Immature natural killer cell (primary cell): ENCODE measurements at regions not wholly inside any gene's neighbourhood (a gene's known extent, or its start where the extent isn't known, plus 50 kb on each side); places are given as distances from the start of the nearest gene placed in this dataset.

Source experiments
- DNase-seq, 3 donors: peaks; one replicate each; pipeline ENCODE4 v3.0.0; 2022; ENCODE audit warnings: mixed read lengths in 1 of 3
- H3K27ac Mint-ChIP-seq, 6 donors: one replicate each; pipeline ENCODE4 v1.8.0; 2020; ENCODE audit warnings: mixed read lengths in 6 of 6, mild to moderate bottlenecking in 5 of 6, inconsistent platforms in 4 of 6, moderate library complexity in 3 of 6
- H3K27me3 Mint-ChIP-seq, 3 donors: one replicate each; pipeline ENCODE4 v1.8.0; 2020 to 2021; ENCODE audit warnings: low read depth in 3 of 3, mild to moderate bottlenecking in 3 of 3, mixed read lengths in 3 of 3, moderate library complexity in 3 of 3, inconsistent platforms in 1 of 3
- H3K36me3 Mint-ChIP-seq, 3 donors: one replicate each; pipeline ENCODE4 v1.8.0; 2020; ENCODE audit warnings: mixed read lengths in 3 of 3, inconsistent platforms in 2 of 3, mild to moderate bottlenecking in 2 of 3
- H3K4me1 Mint-ChIP-seq, 2 donors: one replicate each; pipeline ENCODE4 v1.8.0; 2020; ENCODE audit warnings: inconsistent platforms in 2 of 2, mild to moderate bottlenecking in 2 of 2, mixed read lengths in 2 of 2, moderate library complexity in 1 of 2
- H3K4me3 Mint-ChIP-seq, 5 donors: one replicate each; pipeline ENCODE4 v1.8.0; 2020; ENCODE audit warnings: mild to moderate bottlenecking in 5 of 5, mixed read lengths in 5 of 5, inconsistent platforms in 3 of 5, moderate library complexity in 3 of 5
- H3K9me3 Mint-ChIP-seq, 6 donors: one replicate each; pipeline ENCODE4 v1.8.0; 2020; ENCODE audit warnings: mild to moderate bottlenecking in 6 of 6, mixed read lengths in 6 of 6, inconsistent platforms in 4 of 6, moderate library complexity in 3 of 6

DNA sequence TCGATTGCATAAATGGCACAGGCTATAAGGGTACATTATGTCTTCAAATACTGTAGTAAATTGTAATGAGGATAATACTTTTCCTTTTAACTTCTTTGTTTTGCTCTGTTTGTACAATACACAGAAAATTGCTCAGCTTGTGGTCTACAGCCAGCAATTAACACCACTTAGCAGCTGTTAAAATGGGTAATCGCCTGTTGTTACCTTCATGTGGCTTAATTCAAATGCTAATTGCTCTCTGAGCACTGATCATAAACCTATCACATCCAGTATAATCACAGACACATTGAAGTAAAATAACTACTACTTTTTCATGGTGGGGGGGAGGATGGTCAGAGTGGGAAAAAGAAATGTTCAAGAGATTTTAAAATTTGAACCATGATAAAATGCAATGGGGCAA is 1164.1 kb upstream of the CNTN5 start:
- DNase-seq, result no peak
- H3K4me3 Mint-ChIP-seq, result no peak overlapping the region
- no peak overlapping the region for H3K27ac Mint-ChIP-seq
- H3K27me3 Mint-ChIP-seq, result no peaks in the 10 kb centered on the region
- H3K4me1 Mint-ChIP-seq, result no peaks in the 10 kb centered on the region
- peaks cover 3 to 59% (median 28%) of the 10 kb centered on the region in 6 donors for H3K9me3 Mint-ChIP-seq
- H3K36me3 Mint-ChIP-seq, result peaks cover 0 to 6% (median 0%) of the 10 kb centered on the region in 3 donors

DNA sequence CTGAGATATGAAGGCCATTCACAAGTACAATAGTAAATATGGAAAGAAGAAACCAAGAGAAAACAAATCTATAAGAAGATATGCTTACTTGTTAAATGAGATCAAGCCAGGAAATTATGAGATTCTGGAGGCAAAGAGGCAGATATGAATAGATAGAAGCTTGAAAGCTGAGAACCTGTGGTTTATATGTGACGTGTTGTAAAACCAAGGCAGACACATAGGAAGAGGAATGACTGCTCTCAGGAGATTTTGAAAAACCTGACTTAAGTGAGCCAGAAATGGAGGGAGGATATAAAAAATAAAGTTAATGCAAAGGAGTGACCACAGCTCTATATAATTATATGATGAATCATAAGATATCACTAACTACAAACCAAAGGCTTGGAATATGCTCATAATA is 1160.5 kb upstream of the CNTN5 start:
- H3K27ac Mint-ChIP-seq, result no peak overlapping the region
- no peaks in the 10 kb centered on the region for H3K4me1 Mint-ChIP-seq
- H3K27me3 Mint-ChIP-seq, result no peaks in the 10 kb centered on the region
- H3K4me3 Mint-ChIP-seq, result no peak overlapping the region
- H3K36me3 Mint-ChIP-seq, result peaks cover 0 to 4% (median 0%) of the 10 kb centered on the region in 3 donors
- H3K9me3 Mint-ChIP-seq, result peaks cover 11 to 73% (median 26%) of the 10 kb centered on the region in 6 donors
- no peak for DNase-seq

DNA sequence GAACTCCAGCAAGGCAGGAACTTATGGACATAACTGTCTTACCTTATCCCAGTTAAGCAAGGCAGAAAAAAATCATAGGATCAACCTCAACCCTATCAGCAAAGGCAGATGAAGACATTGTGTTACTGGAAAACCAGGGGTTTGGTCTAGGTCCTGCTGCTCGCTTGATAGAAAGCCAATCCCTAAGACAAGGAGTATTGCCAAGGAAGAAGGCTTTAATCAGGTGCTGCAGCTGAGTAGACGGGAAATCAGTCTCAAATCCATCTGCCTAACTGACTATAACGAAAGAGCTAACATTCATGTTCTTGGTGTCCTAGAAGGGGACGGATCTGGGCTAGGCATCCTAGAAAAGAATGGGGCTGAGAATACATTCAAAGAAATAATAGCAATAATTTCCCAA is 1158.7 kb upstream of the CNTN5 start:
- Mint-ChIP-seq H3K27me3 (no peaks in the 10 kb centered on the region), H3K4me1 (no peaks in the 10 kb centered on the region), H3K4me3 (no peak overlapping the region), H3K27ac (no peak overlapping the region), H3K9me3 (peaks cover 11 to 66% (median 23%) of the 10 kb centered on the region in 6 donors), H3K36me3 (peaks cover 0 to 4% (median 0%) of the 10 kb centered on the region in 3 donors)
- no peak for DNase-seq

DNA sequence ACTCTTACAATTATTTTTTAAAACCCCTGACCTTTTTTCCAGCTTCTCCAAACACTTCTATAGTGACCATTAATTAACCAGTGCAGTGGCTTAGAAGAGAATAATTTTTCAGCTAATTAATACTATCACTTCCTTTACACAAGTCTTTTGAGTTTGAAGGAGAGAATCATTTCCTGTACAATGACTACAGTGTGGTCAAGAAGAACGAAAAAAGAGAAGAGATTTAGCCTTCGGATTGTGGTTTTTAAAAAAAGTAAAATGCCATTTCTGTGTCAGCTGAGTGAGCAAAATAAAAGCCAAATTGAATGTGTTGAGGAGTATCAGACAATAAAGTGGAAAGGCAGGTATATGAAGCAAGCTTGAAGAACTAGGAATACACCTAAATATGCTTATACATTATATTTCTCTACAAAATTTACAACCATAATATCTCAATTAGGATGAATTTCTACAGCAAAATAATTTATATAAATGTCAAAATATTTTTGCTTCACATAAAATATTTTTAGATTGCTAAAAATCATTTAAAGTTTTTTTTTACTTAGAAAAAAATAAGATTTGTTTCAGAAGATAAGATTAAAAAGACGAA is 1155.2 kb upstream of the CNTN5 start:
- Mint-ChIP-seq H3K27me3 (no peaks in the 10 kb centered on the region), H3K27ac (no peak overlapping the region), H3K9me3 (peaks cover 13 to 83% (median 25%) of the 10 kb centered on the region in 6 donors), H3K4me1 (no peaks in the 10 kb centered on the region), H3K36me3 (no peaks in the 10 kb centered on the region), H3K4me3 (no peak overlapping the region)
- DNase-seq, result no peak

DNA sequence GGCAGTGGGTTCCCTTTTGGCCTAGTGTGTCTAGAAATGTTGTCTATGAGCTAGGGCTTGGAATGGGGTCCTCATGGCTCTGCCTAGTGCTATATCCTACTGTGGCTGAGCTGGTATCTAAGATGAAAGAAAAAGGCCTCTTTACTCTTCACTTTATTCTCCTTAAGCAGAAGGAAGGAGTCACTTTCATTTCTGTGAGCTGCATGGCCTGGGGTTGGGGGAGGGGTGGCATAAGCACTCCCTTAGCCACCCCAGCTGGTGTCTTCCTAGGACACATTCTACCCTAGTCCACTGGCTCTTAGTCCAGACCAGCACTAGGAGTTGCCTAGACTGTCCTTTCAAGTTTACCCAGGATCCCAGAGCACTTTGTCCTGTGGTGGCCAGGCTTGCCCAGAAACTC is 1148.9 kb upstream of the CNTN5 start:
- Mint-ChIP-seq H3K36me3 (peaks cover 0 to 3% (median 0%) of the 10 kb centered on the region in 3 donors), H3K4me3 (no peak overlapping the region), H3K27me3 (peaks cover 0 to 2% (median 1%) of the 10 kb centered on the region in 3 donors), H3K4me1 (no peaks in the 10 kb centered on the region), H3K27ac (no peak overlapping the region), H3K9me3 (peaks cover 8 to 61% (median 28%) of the 10 kb centered on the region in 6 donors)
- no peak for DNase-seq

DNA sequence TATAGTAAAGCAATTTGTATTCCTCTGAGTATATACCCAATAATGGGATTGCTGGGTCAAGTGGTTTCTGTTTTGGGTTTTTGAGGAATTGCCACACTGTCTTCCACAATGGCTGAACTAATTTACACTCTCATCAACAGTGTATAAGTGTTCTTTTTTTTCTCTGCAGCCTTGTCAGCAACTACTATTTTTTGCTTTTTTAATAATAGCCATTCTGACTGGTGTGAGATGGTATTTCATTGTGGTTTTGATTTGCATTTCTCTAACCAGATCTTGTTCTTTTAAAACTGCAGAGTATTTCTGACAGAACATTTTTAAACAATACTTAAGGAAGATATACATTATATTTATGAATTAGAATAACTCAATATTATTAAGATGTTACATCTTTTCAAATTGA is 1140.5 kb upstream of the CNTN5 start:
- Mint-ChIP-seq H3K9me3 (peaks cover 8 to 52% (median 37%) of the 10 kb centered on the region in 6 donors), H3K27ac (no peak overlapping the region), H3K36me3 (no peaks in the 10 kb centered on the region), H3K4me3 (no peak overlapping the region), H3K4me1 (no peaks in the 10 kb centered on the region), H3K27me3 (peaks cover 0 to 2% (median 0%) of the 10 kb centered on the region in 3 donors)
- no peak for DNase-seq

DNA sequence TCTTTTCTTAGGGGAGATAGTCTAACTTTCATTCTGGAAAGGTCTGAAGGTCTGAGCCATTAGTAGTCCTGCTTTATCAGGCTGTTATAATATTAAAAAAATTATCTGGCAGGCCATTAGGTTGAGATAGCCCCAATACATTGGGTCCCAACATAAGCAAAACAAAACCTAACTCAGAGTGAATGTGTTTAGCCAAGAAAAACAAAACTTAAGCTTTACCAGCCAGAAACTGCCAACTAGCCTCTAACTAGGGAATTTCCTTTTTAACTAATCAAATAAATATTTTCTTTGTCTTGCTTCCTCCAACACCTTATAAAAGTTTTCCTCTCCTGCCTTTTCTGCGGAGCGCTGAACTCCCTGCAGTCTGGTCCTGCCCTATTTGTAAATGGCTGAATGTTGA is 1137.7 kb upstream of the CNTN5 start:
- Mint-ChIP-seq H3K4me3 (no peak overlapping the region), H3K9me3 (peaks cover 4 to 48% (median 31%) of the 10 kb centered on the region in 6 donors), H3K4me1 (no peaks in the 10 kb centered on the region), H3K27me3 (no peaks in the 10 kb centered on the region), H3K27ac (no peak overlapping the region), H3K36me3 (no peaks in the 10 kb centered on the region)
- DNase-seq, result no peak

DNA sequence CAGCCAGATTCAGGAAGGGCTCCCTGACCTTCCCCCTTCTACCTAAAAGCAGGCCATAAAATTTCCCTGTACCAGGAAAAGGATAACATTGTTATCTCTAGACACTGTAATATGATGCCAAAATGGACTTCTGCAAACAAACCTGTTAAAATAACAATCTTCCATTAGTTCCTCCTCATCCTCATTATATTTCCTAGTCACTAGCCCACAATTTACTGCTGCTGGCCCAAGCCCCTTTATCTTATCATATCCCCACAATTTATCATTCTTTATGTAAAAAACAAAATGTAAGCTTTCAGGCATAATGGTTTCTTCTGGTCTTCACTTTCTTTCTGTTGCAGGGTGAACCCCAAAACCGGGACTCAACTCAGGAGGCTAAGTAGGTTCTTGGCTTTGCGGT is 1132.1 kb upstream of the CNTN5 start:
- peaks cover 0 to 3% (median 0%) of the 10 kb centered on the region in 3 donors for H3K36me3 Mint-ChIP-seq
- H3K4me1 Mint-ChIP-seq, result no peaks in the 10 kb centered on the region
- H3K4me3 Mint-ChIP-seq, result no peak overlapping the region
- peaks cover 12 to 54% (median 40%) of the 10 kb centered on the region in 6 donors for H3K9me3 Mint-ChIP-seq
- no peak for DNase-seq
- H3K27me3 Mint-ChIP-seq, result no peaks in the 10 kb centered on the region
- no peak overlapping the region for H3K27ac Mint-ChIP-seq

DNA sequence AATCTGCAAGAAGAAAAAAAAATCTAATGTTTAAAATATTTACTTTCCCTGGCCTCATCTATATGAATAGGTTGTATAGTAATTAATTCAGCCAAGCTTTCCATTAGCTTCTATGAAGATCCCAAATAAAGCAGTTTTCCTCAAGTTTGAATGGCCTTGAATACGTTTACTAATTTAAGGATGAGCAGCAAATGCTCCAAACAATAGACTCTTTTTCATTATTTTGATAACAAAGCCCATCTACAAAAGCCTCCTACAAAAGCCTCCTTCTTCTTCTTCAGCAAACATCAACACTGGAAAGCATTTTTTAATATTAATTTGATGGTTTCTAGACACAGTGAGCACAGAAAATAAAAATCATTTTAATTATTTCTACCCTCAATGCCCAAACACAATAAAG is 1130.3 kb upstream of the CNTN5 start:
- H3K4me1 Mint-ChIP-seq, result no peaks in the 10 kb centered on the region
- no peaks in the 10 kb centered on the region for H3K27me3 Mint-ChIP-seq
- DNase-seq, result no peak
- H3K4me3 Mint-ChIP-seq, result no peak overlapping the region
- H3K9me3 Mint-ChIP-seq, result peaks cover 7 to 44% (median 37%) of the 10 kb centered on the region in 6 donors
- H3K27ac Mint-ChIP-seq, result no peak overlapping the region
- H3K36me3 Mint-ChIP-seq, result peaks cover 0 to 3% (median 0%) of the 10 kb centered on the region in 3 donors

DNA sequence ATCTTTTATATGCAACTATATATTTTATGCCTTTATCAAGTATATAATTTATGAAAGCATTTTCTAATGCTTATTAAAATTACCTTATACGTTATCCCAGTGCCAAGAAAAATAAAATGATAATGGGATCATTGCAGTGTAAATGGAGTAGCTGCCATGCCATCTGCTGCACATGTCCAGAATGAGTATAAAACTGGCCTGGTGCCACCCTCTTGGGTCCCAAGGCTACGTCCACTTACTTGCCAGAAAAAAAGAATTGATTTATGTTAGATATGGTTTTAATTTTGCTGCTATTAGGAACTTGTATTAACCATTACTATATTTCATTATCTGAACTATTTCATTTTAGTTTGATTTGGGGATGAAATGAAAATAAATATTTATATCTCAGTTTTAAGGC is 1127.1 kb upstream of the CNTN5 start:
- Mint-ChIP-seq H3K27ac (no peak overlapping the region), H3K36me3 (peaks cover 0 to 3% (median 0%) of the 10 kb centered on the region in 3 donors), H3K9me3 (peaks cover 14 to 47% (median 37%) of the 10 kb centered on the region in 6 donors), H3K27me3 (no peaks in the 10 kb centered on the region), H3K4me1 (no peaks in the 10 kb centered on the region), H3K4me3 (no peak overlapping the region)
- no peak for DNase-seq

DNA sequence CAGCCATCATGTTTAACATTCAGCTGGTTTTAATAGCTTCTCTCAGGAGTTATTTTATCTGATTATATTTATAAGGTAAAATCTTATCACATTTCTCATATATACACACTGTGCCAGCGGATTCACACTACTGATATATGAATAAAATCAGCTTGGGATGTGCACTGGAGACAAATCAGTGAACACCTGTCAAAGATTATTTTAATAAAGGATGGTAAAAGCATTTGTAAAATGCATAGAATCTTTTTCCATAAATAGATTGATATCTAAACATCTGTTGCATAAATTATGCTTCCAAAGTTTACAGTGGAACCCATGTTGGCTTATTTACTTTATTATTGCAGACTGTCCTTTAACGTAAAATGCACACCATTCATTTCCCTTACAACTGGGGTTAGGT is 1125.8 kb upstream of the CNTN5 start:
- H3K4me3 Mint-ChIP-seq, result no peak overlapping the region
- H3K27me3 Mint-ChIP-seq, result no peaks in the 10 kb centered on the region
- no peak overlapping the region for H3K27ac Mint-ChIP-seq
- peaks cover 15 to 46% (median 31%) of the 10 kb centered on the region in 6 donors for H3K9me3 Mint-ChIP-seq
- H3K36me3 Mint-ChIP-seq, result peaks cover 0 to 3% (median 0%) of the 10 kb centered on the region in 3 donors
- DNase-seq, result no peak
- no peaks in the 10 kb centered on the region for H3K4me1 Mint-ChIP-seq

DNA sequence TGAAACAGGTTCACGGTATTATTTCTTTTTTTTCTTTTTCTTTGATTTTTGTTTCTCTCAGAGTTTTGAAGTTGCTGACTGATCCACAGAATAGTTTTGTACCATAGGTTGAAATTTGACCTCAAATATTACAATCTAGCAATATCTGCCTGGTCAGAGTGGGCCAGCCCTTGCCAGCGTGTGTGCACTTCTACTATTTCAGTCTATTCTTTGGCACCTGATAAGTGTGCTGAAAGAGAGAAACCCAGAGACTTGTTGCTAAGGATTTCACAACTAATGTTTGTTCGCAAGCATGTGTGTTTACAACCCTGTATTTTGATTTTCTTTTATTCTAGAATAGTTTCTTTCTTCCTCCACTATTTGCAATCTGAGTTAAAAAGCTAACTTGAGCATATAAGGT is 1125.2 kb upstream of the CNTN5 start:
- H3K4me3 Mint-ChIP-seq, result no peak overlapping the region
- peaks cover 0 to 3% (median 0%) of the 10 kb centered on the region in 3 donors for H3K36me3 Mint-ChIP-seq
- H3K9me3 Mint-ChIP-seq, result peaks cover 15 to 41% (median 28%) of the 10 kb centered on the region in 6 donors
- H3K4me1 Mint-ChIP-seq, result no peaks in the 10 kb centered on the region
- no peak overlapping the region for H3K27ac Mint-ChIP-seq
- no peak for DNase-seq
- H3K27me3 Mint-ChIP-seq, result no peaks in the 10 kb centered on the region

DNA sequence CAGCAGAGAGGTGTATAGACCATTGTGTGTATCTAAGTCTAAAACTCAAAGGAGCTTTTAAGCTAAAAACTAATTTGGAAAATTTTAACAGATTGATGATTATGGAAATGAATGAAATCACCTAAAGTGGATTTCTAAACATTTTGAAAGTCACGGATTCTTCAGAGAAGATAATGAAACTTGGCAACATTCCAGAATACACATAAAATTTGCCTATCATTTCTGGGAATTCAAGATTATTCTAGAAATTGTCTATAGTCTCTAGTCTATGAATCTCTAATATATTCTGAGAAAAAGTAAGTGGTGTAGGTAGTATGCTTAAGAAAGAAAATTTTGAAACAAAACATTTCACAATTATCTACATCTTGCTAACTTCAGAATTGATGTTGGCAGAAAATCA is 1117.9 kb upstream of the CNTN5 start:
- Mint-ChIP-seq H3K36me3 (no peaks in the 10 kb centered on the region), H3K9me3 (peaks cover 22 to 59% (median 30%) of the 10 kb centered on the region in 6 donors), H3K27me3 (peaks cover 0 to 2% (median 2%) of the 10 kb centered on the region in 3 donors), H3K4me3 (no peak overlapping the region), H3K27ac (no peak overlapping the region), H3K4me1 (no peaks in the 10 kb centered on the region)
- DNase-seq, result no peak

DNA sequence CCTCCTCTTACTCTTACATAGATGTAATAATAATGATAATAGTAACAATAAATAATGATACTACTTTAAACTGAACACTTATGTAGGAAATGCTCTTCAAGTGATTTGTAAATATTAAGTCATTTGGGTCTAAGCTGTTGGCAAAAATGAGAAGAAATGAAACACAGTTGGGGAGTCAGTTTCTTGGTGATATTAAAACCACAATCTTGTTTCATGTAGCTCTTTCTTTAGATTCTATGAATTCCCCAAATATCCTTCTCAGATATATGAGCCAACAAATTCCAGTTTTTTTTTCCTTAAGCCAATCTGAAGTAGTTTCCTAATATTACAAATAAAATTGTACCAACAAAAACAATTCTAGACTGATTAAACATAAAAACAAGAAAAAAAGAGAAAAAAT is 1115.6 kb upstream of the CNTN5 start:
- Mint-ChIP-seq H3K36me3 (no peaks in the 10 kb centered on the region), H3K9me3 (peaks cover 12 to 65% (median 28%) of the 10 kb centered on the region in 6 donors), H3K4me3 (no peak overlapping the region), H3K4me1 (no peaks in the 10 kb centered on the region), H3K27ac (no peak overlapping the region), H3K27me3 (peaks cover 0 to 4% (median 2%) of the 10 kb centered on the region in 3 donors)
- no peak for DNase-seq

DNA sequence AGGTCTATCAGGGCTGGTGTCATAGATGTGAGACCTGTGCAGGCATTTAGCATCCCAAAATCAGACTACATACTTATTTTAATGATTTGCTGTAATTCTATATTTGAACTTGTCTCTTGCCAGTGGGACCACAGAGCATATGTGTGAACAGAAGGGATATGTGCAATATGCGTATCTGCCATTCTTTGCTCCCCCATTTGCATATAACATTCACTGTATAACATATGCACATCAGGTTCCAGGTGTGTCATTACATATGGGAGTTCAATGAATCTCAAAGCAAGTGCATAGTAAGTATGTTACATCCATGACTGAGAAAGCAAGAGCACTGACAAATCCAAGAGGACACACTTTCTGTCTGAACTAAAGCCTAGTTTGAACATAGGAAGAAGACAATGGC is 1115.1 kb upstream of the CNTN5 start:
- Mint-ChIP-seq H3K4me1 (no peaks in the 10 kb centered on the region), H3K27me3 (peaks cover 0 to 4% (median 2%) of the 10 kb centered on the region in 3 donors), H3K27ac (no peak overlapping the region), H3K9me3 (peaks cover 14 to 67% (median 28%) of the 10 kb centered on the region in 6 donors), H3K4me3 (no peak overlapping the region), H3K36me3 (no peaks in the 10 kb centered on the region)
- no peak for DNase-seq
